HepG2 (cell line): ENCODE measurements at regions not wholly inside any gene's neighbourhood (a gene's known extent, or its start where the extent isn't known, plus 50 kb on each side); places are given as distances from the start of the nearest gene placed in this dataset.

Experiments
- BRF2 ChIP-seq: sonication (generic); formaldehyde crosslinking; IDR thresholded peaks from 2 replicates; pipeline ENCODE4 v1.8.1; 2022; ENCODE audit warnings: mild to moderate bottlenecking, missing genetic modification reagents
- CEBPG ChIP-seq: IDR thresholded peaks from 2 replicates; pipeline ENCODE4 v1.6.1; 2016
- ETV6 ChIP-seq: sonication (generic); formaldehyde crosslinking; conservative IDR thresholded peaks from 2 replicates; pipeline ENCODE4 v1.4.0; 2020; ENCODE audit warnings: missing genetic modification reagents
- FOXP4 ChIP-seq: sonication (generic); formaldehyde crosslinking; IDR thresholded peaks from 2 replicates; pipeline ENCODE4 v1.4.0; 2020; ENCODE audit warnings: missing genetic modification reagents
- HNF4A ChIP-seq: sonication (generic); formaldehyde crosslinking; IDR thresholded peaks from 2 replicates; pipeline ENCODE4 v1.4.0; 2020; ENCODE audit warnings: missing genetic modification reagents
- KAT2B ChIP-seq: fragments of 150-350 bp; IDR thresholded peaks from 2 replicates; pipeline ENCODE4 v1.6.1; 2014; ENCODE audit warnings: low read depth, low read length, borderline replicate concordance
- MLLT10 ChIP-seq: sonication (generic); formaldehyde crosslinking; IDR thresholded peaks from 2 replicates; pipeline ENCODE4 v1.4.0; 2020; ENCODE audit warnings: missing genetic modification reagents
- MYPOP ChIP-seq: sonication (generic); formaldehyde crosslinking; IDR thresholded peaks from 2 replicates; pipeline ENCODE4 v1.8.1; 2023; ENCODE audit warnings: mild to moderate bottlenecking, moderate library complexity, missing genetic modification reagents
- NR2F6 ChIP-seq, 2 experiments: IDR thresholded peaks; 2 replicates each; pipeline ENCODE4 v1.6.1; 2016; ENCODE audit warnings: antibody characterized with exemption in 1 of 2, mild to moderate bottlenecking in 1 of 2
- RNF2 ChIP-seq: fragments of 450-650 bp; conservative IDR thresholded peaks from 2 replicates; pipeline ENCODE4 v1.6.1; 2016; ENCODE audit warnings: low read depth
- RORA ChIP-seq: sonication (generic); formaldehyde crosslinking; IDR thresholded peaks from 2 replicates; pipeline ENCODE4 v1.5.0; 2020; ENCODE audit warnings: mild to moderate bottlenecking, missing genetic modification reagents, moderate library complexity
- TCF7 ChIP-seq: sonication (generic); IDR thresholded peaks from 2 replicates; pipeline ENCODE4 v1.6.1; 2016; ENCODE audit warnings: antibody characterized with exemption, low read depth
- U2AF1 ChIP-seq: fragments of 200-400 bp; formaldehyde crosslinking; optimal IDR thresholded peaks from 2 replicates; pipeline ENCODE3; 2017; ENCODE audit warnings: mild to moderate bottlenecking, low read depth, low read length
- XBP1 ChIP-seq: sonication (generic); formaldehyde crosslinking; IDR thresholded peaks from 2 replicates; pipeline ENCODE4 v1.5.0; 2020; ENCODE audit warnings: missing genetic modification reagents
- ZFP1 ChIP-seq: IDR thresholded peaks from 2 replicates; pipeline ENCODE4 v1.6.1; 2016
- ZNF280D ChIP-seq: sonication (generic); formaldehyde crosslinking; IDR thresholded peaks from 2 replicates; pipeline ENCODE4 v1.5.1; 2020; ENCODE audit warnings: mild to moderate bottlenecking, missing genetic modification reagents
- ZNF614 ChIP-seq: IDR thresholded peaks from 2 replicates; pipeline ENCODE4 v1.6.1; 2018; ENCODE audit warnings: missing biosample characterization, missing genetic modification reagents, inconsistent platforms, borderline replicate concordance
- ZNF644 ChIP-seq: IDR thresholded peaks from 2 replicates; pipeline ENCODE4 v1.6.1; 2016; ENCODE audit warnings: low read depth
- ZNF670 ChIP-seq: sonication (generic); formaldehyde crosslinking; IDR thresholded peaks from 2 replicates; pipeline ENCODE4 v1.8.0; 2022; ENCODE audit warnings: mild to moderate bottlenecking, missing genetic modification reagents, borderline replicate concordance
- ZNF713 ChIP-seq: sonication (generic); formaldehyde crosslinking; IDR thresholded peaks from 2 replicates; pipeline ENCODE4 v1.4.0; 2020; ENCODE audit warnings: mild to moderate bottlenecking, missing genetic modification reagents
- ZNF841 ChIP-seq: sonication (generic); formaldehyde crosslinking; IDR thresholded peaks from 2 replicates; pipeline ENCODE4 v1.8.1; 2023; ENCODE audit warnings: missing genetic modification reagents, borderline replicate concordance

- TF ChIP-seq ZNF841 (CRISPR knock-in tag) (no peak), ZNF644 (CRISPR knock-in tag) (no peak), RNF2 (no peak), BRF2 (CRISPR knock-in tag) (0 out of 2 replicates have a peak, but pooled peaks have one; percentile 20), TCF7 (no peak), MLLT10 (no peak), U2AF1 (no peak), MYPOP (CRISPR knock-in tag) (no peak), FOXP4 (CRISPR knock-in tag) (no peak), ZNF614 (CRISPR knock-in tag) (peak; percentile 32; the same call in 1 of the 2 replicates), ZNF280D (CRISPR knock-in tag) (peak; percentile 45; the same call in 1 of the 2 replicates), HNF4A (CRISPR knock-in tag) (no peak), XBP1 (CRISPR knock-in tag) (no peak), ZNF713 (CRISPR knock-in tag) (no peak), NR2F6 (IDR thresholded peaks at IDR 0.05) (no peak), NR2F6 (CRISPR knock-in tag; IDR thresholded peaks at IDR 0.05) (no peak), RORA (0 out of 2 replicates have a peak, but pooled peaks have one; percentile 38), ETV6 (no peak), KAT2B (no peak), ZNF670 (CRISPR knock-in tag) (no peak), ZFP1 (CRISPR knock-in tag) (no peak; the same call in 1 of the 2 replicates), CEBPG (CRISPR knock-in tag) (0 out of 2 replicates have a peak, but pooled peaks have one; percentile 9)
Measured at GRCh38 chr6:28657769-28658465, 132.2 kb downstream of the GPX5 start (continued).
